Fibroblast of lung (primary cell): ENCODE measurements at regions not wholly inside any gene's neighbourhood (a gene's known extent, or its start where the extent isn't known, plus 50 kb on each side); places are given as distances from the start of the nearest gene placed in this dataset.

Experiments
- DNase-seq, 2 donors: peaks; one replicate each; pipeline versions ENCODE4 v3.0.0 to v3.0.0-alpha.2; 2010; ENCODE audit warnings: low read depth in 2 of 2
- H2AFZ ChIP-seq: 2 replicates; pipeline ENCODE4 v1.5.1; 2012; ENCODE audit warnings: low read length, control low read depth, inconsistent platforms
- H3K27ac ChIP-seq: 2 replicates; pipeline ENCODE4 v1.5.1; 2011; ENCODE audit warnings: low read length, control low read depth; ENCODE audit not compliant: insufficient read depth
- H3K27me3 ChIP-seq: 2 replicates; pipeline ENCODE4 v1.5.1; 2011; ENCODE audit warnings: mild to moderate bottlenecking, low read length; ENCODE audit not compliant: control insufficient read depth, insufficient read depth
- H3K36me3 ChIP-seq: 2 replicates; pipeline ENCODE4 v1.5.1; 2011; ENCODE audit warnings: low read length; ENCODE audit not compliant: control insufficient read depth, insufficient read depth
- H3K4me1 ChIP-seq: 2 replicates; pipeline ENCODE4 v1.5.1; 2011; ENCODE audit warnings: low read length; ENCODE audit not compliant: control insufficient read depth, insufficient read depth; ENCODE audit errors: extremely low read depth
- H3K4me2 ChIP-seq: 2 replicates; pipeline ENCODE4 v1.5.1; 2011; ENCODE audit warnings: low read length, control low read depth; ENCODE audit not compliant: insufficient read depth; ENCODE audit errors: extremely low read depth
- H3K4me3 ChIP-seq, 4 experiments: fragments of 200-600 bp in 1 of 4; sonication (generic) in 1 of 4; replicated peaks in 1 of 4; 2 replicates each; pipeline ENCODE4 v1.5.1; 2011 to 2016; ENCODE audit warnings: low read length in 4 of 4, low read depth in 3 of 4, mild to moderate bottlenecking in 3 of 4, control low read depth in 2 of 4, inconsistent platforms in 1 of 4, mixed read lengths in 1 of 4; ENCODE audit not compliant: insufficient read depth in 1 of 4; ENCODE audit errors: control extremely low read depth in 1 of 4
- H3K79me2 ChIP-seq: 2 replicates; pipeline ENCODE4 v1.5.1; 2012; ENCODE audit warnings: mild to moderate bottlenecking, low read length, inconsistent platforms; ENCODE audit not compliant: control insufficient read depth, insufficient read depth
- H3K9ac ChIP-seq: 2 replicates; pipeline ENCODE4 v1.5.1; 2011; ENCODE audit warnings: mild to moderate bottlenecking, low read length, control low read depth; ENCODE audit not compliant: insufficient read depth
- H3K9me3 ChIP-seq: 2 replicates; pipeline ENCODE4 v1.5.1; 2012; ENCODE audit warnings: low read depth, low read length; ENCODE audit not compliant: control insufficient read depth, insufficient read depth
- H4K20me1 ChIP-seq: 2 replicates; pipeline ENCODE4 v1.5.1; 2011; ENCODE audit warnings: low read length; ENCODE audit not compliant: control insufficient read depth, insufficient read depth; ENCODE audit errors: extremely low read depth
- CTCF ChIP-seq, 2 donors: IDR thresholded peaks in 1 of 2; conservative IDR thresholded peaks in 1 of 2; 1 replicate in 1 of 2; 2 replicates in 1 of 2; pipeline ENCODE4 v1.5.1; 2011 to 2012; ENCODE audit warnings: low read length in 2 of 2, control low read depth in 1 of 2, inconsistent platforms in 1 of 2, low read depth in 1 of 2, mild to moderate bottlenecking in 1 of 2
- EZH2 ChIP-seq: IDR thresholded peaks from 2 replicates; pipeline ENCODE4 v1.5.1; 2012; ENCODE audit warnings: low read length, control low read depth, mild to moderate bottlenecking; ENCODE audit errors: missing control alignments

GRCh38 chr3:22900296-22900695 lies 302.8 kb upstream of the UBE2E2 start:
- TF ChIP-seq CTCF (conservative IDR thresholded peaks at IDR 0.05 in 1 of 2, IDR thresholded peaks at IDR 0.05 in 1 of 2; ENCODE audit: low read depth in 1 of 2, low read length in 2 of 2) (no peak), EZH2 (no peak)
- Histone ChIP-seq H4K20me1 (no peaks in the 10 kb centered on the region), H3K79me2 (no peaks in the 10 kb centered on the region), H3K27ac (no peak overlapping the region), H3K4me1 (no peaks in the 10 kb centered on the region), H3K27me3 (no peaks in the 10 kb centered on the region), H3K4me3 (no peak overlapping the region), H3K9ac (no peak overlapping the region), H2AFZ (no peak overlapping the region), H3K36me3 (no peaks in the 10 kb centered on the region), H3K9me3 (no peaks in the 10 kb centered on the region), H3K4me2 (no peak overlapping the region)
- DNase-seq = no peak

GRCh38 chr3:22901684-22902083 lies 301.4 kb upstream of the UBE2E2 start:
- Histone ChIP-seq H3K79me2 (no peaks in the 10 kb centered on the region), H3K27me3 (no peaks in the 10 kb centered on the region), H2AFZ (no peak overlapping the region), H3K9ac (no peak overlapping the region), H3K36me3 (no peaks in the 10 kb centered on the region), H3K4me1 (no peaks in the 10 kb centered on the region), H3K27ac (no peak overlapping the region), H3K4me3 (no peak overlapping the region), H4K20me1 (no peaks in the 10 kb centered on the region), H3K9me3 (no peaks in the 10 kb centered on the region), H3K4me2 (no peak overlapping the region)
- no peak for DNase-seq
- TF ChIP-seq CTCF (conservative IDR thresholded peaks at IDR 0.05 in 1 of 2, IDR thresholded peaks at IDR 0.05 in 1 of 2; ENCODE audit: low read depth in 1 of 2, low read length in 2 of 2) (no peak), EZH2 (no peak)

GRCh38 chr3:22907161-22907780 lies 295.9 kb upstream of the UBE2E2 start:
- no peak for DNase-seq
- Histone ChIP-seq H3K4me3 (no peak overlapping the region), H3K4me2 (no peak overlapping the region)

More at GRCh38 chr3:22907161-22907780, 295.9 kb upstream of the UBE2E2 start:
- no peaks in the 10 kb centered on the region for H4K20me1 ChIP-seq
- H3K27ac ChIP-seq = no peak overlapping the region
- no peaks in the 10 kb centered on the region for H3K36me3 ChIP-seq
- TF ChIP-seq EZH2 (no peak), CTCF (conservative IDR thresholded peaks at IDR 0.05 in 1 of 2, IDR thresholded peaks at IDR 0.05 in 1 of 2; ENCODE audit: low read depth in 1 of 2, low read length in 2 of 2) (no peak)
- H3K9me3 ChIP-seq = no peaks in the 10 kb centered on the region
- H3K27me3 ChIP-seq = no peaks in the 10 kb centered on the region
- no peak overlapping the region for H2AFZ ChIP-seq
- no peak overlapping the region for H3K9ac ChIP-seq
- H3K4me1 ChIP-seq = no peaks in the 10 kb centered on the region
- H3K79me2 ChIP-seq = no peaks in the 10 kb centered on the region
